Keratinocyte (primary cell): ENCODE measurements at regions not wholly inside any gene's neighbourhood (a gene's known extent, or its start where the extent isn't known, plus 50 kb on each side); places are given as distances from the start of the nearest gene placed in this dataset.
"Not testable (repeated sequence)": the region's sequence is repeated elsewhere in the genome, so short reads cannot be mapped to it uniquely, and the experiment has no call there.

ENCODE experiments used
- DNase-seq: peaks from one replicate; pipeline ENCODE4 v3.0.0-alpha.2; 2011; ENCODE audit warnings: low read depth, missing footprints, low spot score
- FAIRE-seq: peaks from 2 replicates; lab custom pipeline; 2011; peaks lifted over from hg19 to GRCh38; lab: Jason Lieb, UNC
- H2AFZ ChIP-seq: 2 replicates; pipeline ENCODE4 v1.6.0; 2012; ENCODE audit warnings: low read length, control low read depth, inconsistent platforms; ENCODE audit not compliant: control insufficient read depth
- H3K27ac ChIP-seq: 2 replicates; pipeline ENCODE4 v1.5.1; 2011; ENCODE audit warnings: low read length; ENCODE audit not compliant: control insufficient read depth, insufficient read depth
- H3K27me3 ChIP-seq: 3 replicates; pipeline ENCODE4 v1.6.0; 2011; ENCODE audit warnings: low read length; ENCODE audit not compliant: control insufficient read depth, insufficient read depth; ENCODE audit errors: extremely low read depth
- H3K36me3 ChIP-seq, 2 experiments: 2 replicates in 1 of 2; 3 replicates in 1 of 2; pipeline ENCODE4 v1.5.1; 2011; ENCODE audit warnings: low read length in 2 of 2, mild to moderate bottlenecking in 1 of 2; ENCODE audit not compliant: control insufficient read depth in 2 of 2, insufficient read depth in 2 of 2; ENCODE audit errors: extremely low read depth in 1 of 2
- H3K4me1 ChIP-seq: 3 replicates; pipeline ENCODE4 v1.5.1; 2011; ENCODE audit warnings: low read length; ENCODE audit not compliant: control insufficient read depth, insufficient read depth; ENCODE audit errors: extremely low read depth
- H3K4me2 ChIP-seq: 3 replicates; pipeline ENCODE4 v1.6.0; 2011; ENCODE audit warnings: low read depth, low read length; ENCODE audit not compliant: control insufficient read depth, insufficient read depth; ENCODE audit errors: extremely low read depth
- H3K4me3 ChIP-seq, 3 experiments: fragments of 200-600 bp in 1 of 3; sonication (generic) in 1 of 3; 2 replicates in 2 of 3; 3 replicates in 1 of 3; pipeline ENCODE4 v1.5.1; 2011 to 2016; ENCODE audit warnings: low read length in 3 of 3, mild to moderate bottlenecking in 3 of 3, control low read depth in 2 of 3, inconsistent platforms in 1 of 3, low read depth in 1 of 3, mixed read lengths in 1 of 3, mixed run types in 1 of 3, moderate library complexity in 1 of 3; ENCODE audit not compliant: control insufficient read depth in 2 of 3, insufficient read depth in 2 of 3; ENCODE audit errors: extremely low read depth in 1 of 3
- H3K79me2 ChIP-seq: 2 replicates; pipeline ENCODE4 v1.6.0; 2012; ENCODE audit warnings: low read length; ENCODE audit not compliant: control insufficient read depth, insufficient read depth
- H3K9ac ChIP-seq: 3 replicates; pipeline ENCODE4 v1.6.0; 2011; ENCODE audit warnings: low read length; ENCODE audit not compliant: control insufficient read depth, insufficient read depth; ENCODE audit errors: extremely low read depth
- H3K9me1 ChIP-seq: 3 replicates; pipeline ENCODE4 v1.6.0; 2011; ENCODE audit warnings: low read length; ENCODE audit not compliant: control insufficient read depth, insufficient read depth; ENCODE audit errors: extremely low read depth
- H3K9me3 ChIP-seq: 2 replicates; pipeline ENCODE4 v1.5.1; 2012; ENCODE audit warnings: low read depth, low read length; ENCODE audit not compliant: control insufficient read depth
- H4K20me1 ChIP-seq: 3 replicates; pipeline ENCODE4 v1.6.0; 2011; ENCODE audit warnings: low read length; ENCODE audit not compliant: control insufficient read depth, insufficient read depth; ENCODE audit errors: extremely low read depth
- dilution Hi-C: fragments of 300-500 bp; cut with MboI; formaldehyde crosslinking; loops from one replicate; pipeline ENCODE4 v1.7.0; 2020; ENCODE audit warnings: low sequenced_read_pairs; ENCODE audit not compliant: extremely low pct_ligation_motif_present

DNA sequence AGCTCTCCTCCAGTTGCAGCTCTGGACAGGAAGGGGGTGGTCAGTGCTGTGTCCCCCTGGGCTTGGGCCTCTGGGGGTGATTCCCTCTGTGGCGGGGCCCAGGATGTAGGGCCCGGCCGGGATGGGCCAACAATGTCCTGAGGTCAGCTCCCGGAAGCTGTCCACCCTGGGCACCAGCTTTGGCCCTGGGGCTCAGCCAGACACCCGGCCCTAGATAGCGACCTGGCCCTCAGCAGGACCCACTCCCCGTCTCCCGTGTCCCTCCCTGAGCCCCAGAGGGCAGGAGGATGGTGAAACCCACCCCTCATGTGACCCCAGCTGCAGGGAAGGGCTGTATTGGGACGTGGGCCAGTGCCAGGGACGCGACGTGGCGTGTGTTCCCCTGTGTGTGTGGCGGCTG, 96.8 kb downstream of the TMEM121 start:
- H4K20me1 ChIP-seq, H3K4me3 ChIP-seq, H3K4me2 ChIP-seq, H3K27me3 ChIP-seq, H3K9me1 ChIP-seq, H2AFZ ChIP-seq, FAIRE-seq, DNase-seq, H3K9ac ChIP-seq, H3K79me2 ChIP-seq, H3K9me3 ChIP-seq, H3K4me1 ChIP-seq, H3K27ac ChIP-seq, dilution Hi-C loops, H3K36me3 ChIP-seq: not testable (repeated sequence)

DNA sequence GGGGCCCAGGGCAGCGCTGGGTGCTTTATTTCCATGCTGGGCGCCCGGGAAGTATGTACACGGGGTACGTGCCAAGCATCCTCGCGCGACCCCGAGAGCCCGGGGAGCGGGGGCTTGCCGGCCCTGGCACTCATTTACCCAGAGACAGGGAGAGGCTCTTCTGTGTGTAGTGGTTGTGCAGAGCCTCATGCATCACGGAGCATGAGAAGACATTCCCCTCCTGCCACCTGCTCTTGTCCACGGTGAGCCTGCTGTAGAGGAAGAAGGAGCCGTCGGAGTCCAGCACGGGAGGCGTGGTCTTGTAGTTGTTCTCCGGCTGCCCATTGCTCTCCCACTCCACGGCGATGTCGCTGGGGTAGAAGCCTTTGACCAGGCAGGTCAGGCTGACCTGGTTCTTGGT, 98.0 kb downstream of the TMEM121 start:
- dilution Hi-C loops, DNase-seq, H3K9me3 ChIP-seq, H3K4me1 ChIP-seq, H3K9ac ChIP-seq, H3K9me1 ChIP-seq, H3K27me3 ChIP-seq, H2AFZ ChIP-seq, H4K20me1 ChIP-seq, H3K79me2 ChIP-seq, H3K4me3 ChIP-seq, FAIRE-seq, H3K4me2 ChIP-seq, H3K27ac ChIP-seq, H3K36me3 ChIP-seq: not testable (repeated sequence)

DNA sequence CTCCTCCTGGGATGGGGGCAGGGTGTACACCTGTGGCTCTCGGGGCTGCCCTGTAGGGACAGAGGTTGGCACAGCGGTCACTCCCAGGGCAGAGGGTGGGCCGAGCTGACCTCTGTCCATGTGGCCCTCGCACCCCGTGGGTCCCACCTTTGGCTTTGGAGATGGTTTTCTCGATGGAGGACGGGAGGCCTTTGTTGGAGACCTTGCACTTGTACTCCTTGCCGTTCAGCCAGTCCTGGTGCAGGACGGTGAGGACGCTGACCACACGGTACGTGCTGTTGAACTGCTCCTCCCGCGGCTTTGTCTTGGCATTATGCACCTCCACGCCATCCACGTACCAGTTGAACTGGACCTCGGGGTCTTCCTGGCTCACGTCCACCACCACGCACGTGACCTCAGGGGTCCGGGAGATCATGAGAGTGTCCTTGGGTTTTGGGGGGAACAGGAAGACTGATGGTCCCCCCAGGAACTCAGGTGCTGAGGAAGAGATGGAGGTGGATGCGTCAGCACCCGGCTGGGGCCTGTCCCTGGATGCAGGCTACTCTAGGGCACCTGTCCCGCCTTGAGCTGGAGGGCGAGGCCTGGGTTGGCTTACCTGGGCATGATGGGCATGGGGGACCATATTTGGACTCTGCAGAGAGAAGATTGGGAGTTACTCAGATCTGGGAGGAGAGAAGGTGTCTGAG, 98.5 kb downstream of the TMEM121 start:
- dilution Hi-C loops, FAIRE-seq: not testable (repeated sequence)

DNA sequence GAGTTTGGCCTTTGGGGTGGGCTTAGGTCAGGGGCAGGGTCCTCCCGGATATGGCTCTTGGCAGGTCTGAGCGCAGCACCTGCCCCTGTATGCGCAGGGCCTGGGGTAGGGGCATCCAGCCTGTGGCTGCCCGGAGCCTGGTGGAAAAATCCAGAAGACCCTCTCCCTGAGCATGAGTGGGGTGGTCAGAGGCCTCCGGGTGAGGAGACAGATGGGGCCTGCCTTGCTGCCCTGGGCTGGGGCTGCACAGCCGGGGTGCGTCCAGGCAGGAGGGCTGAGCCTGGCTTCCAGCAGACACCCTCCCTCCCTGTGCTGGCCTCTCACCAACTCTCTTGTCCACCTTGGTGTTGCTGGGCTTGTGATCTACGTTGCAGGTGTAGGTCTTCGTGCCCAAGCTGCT, 99.1 kb downstream of the TMEM121 start:
- H3K4me1 ChIP-seq, H3K4me3 ChIP-seq, H3K27me3 ChIP-seq, DNase-seq, H3K9ac ChIP-seq, H4K20me1 ChIP-seq, H3K4me2 ChIP-seq, H3K36me3 ChIP-seq, H3K9me3 ChIP-seq, H3K79me2 ChIP-seq, dilution Hi-C loops, H2AFZ ChIP-seq, FAIRE-seq, H3K27ac ChIP-seq, H3K9me1 ChIP-seq: not testable (repeated sequence)

More for the DNA sequence above, 98.5 kb downstream of the TMEM121 start:
- not testable (repeated sequence) for H3K27me3 ChIP-seq, H3K9me3 ChIP-seq, H3K4me3 ChIP-seq, H3K9me1 ChIP-seq, H3K4me1 ChIP-seq, H3K36me3 ChIP-seq, H3K9ac ChIP-seq, H2AFZ ChIP-seq, DNase-seq, H3K27ac ChIP-seq, H4K20me1 ChIP-seq, H3K79me2 ChIP-seq, H3K4me2 ChIP-seq

DNA sequence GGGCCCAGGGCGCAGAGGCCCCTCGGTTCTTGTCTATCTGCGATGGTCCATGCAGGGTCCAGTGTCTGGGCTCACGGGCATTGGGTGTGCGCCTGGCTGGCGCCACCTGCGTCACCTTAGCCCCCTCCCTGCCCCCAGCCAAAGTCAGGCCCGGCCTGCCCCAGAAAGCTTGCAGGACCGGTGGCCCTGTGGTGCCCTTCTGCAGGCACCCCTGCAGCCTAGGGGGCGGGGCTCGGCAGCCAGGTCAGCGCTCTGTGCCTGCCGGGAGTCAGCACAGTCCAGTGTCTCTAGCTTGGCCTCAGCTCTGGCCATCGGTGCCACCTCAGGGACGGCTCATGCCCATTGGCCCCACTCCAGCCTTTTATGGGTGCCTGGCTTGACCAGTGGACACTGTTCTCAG, 99.7 kb downstream of the TMEM121 start:
- H3K9me3 ChIP-seq, H4K20me1 ChIP-seq, H3K36me3 ChIP-seq, FAIRE-seq, H3K4me1 ChIP-seq, H3K4me2 ChIP-seq, H3K27ac ChIP-seq, H3K9me1 ChIP-seq, H3K4me3 ChIP-seq, H2AFZ ChIP-seq, H3K79me2 ChIP-seq, dilution Hi-C loops, DNase-seq, H3K9ac ChIP-seq, H3K27me3 ChIP-seq: not testable (repeated sequence)
